LNCaP clone FGC (cell line): ENCODE measurements at regions not wholly inside any gene's neighbourhood (a gene's known extent, or its start where the extent isn't known, plus 50 kb on each side); places are given as distances from the start of the nearest gene placed in this dataset.
"Not testable (repeated sequence)": the region's sequence is repeated elsewhere in the genome, so short reads cannot be mapped to it uniquely, and the experiment has no call there.

Experiments
- DNase-seq: peaks from one replicate; pipeline ENCODE4 v3.0.0-alpha.2; 2011; ENCODE audit warnings: low read depth
- H3K4me3 ChIP-seq: 2 replicates; pipeline ENCODE4 v1.5.1; 2011; ENCODE audit warnings: mild to moderate bottlenecking, low read depth, low read length, control low read depth
- CTCF ChIP-seq: IDR thresholded peaks from 2 replicates; pipeline ENCODE4 v1.5.1; 2012; ENCODE audit warnings: mild to moderate bottlenecking; ENCODE audit not compliant: control insufficient read depth, insufficient read depth; ENCODE audit errors: extremely low read depth

GRCh38 chr10:31207636-31208035 lies 111.4 kb upstream of the ZEB1 start:
- TF ChIP-seq CTCF, result no peak
- no peak overlapping the region for H3K4me3 ChIP-seq
- DNase-seq, result no peak

- no peak for TF ChIP-seq CTCF
- DNase-seq, result no peak
- no peak overlapping the region for H3K4me3 ChIP-seq
These were observed 109.5 kb upstream of the ZEB1 start for GRCh38 chr10:31209478-31209877.

GRCh38 chr10:31210190-31210589 lies 108.8 kb upstream of the ZEB1 start:
- H3K4me3 ChIP-seq, result no peak overlapping the region
- no peak for DNase-seq
- TF ChIP-seq CTCF, result no peak

- TF ChIP-seq CTCF, result no peak
- no peak overlapping the region for H3K4me3 ChIP-seq
These were observed 105.1 kb upstream of the ZEB1 start for GRCh38 chr10:31213959-31214358.

GRCh38 chr10:31215052-31215451 lies 104.0 kb upstream of the ZEB1 start:
- no peak for TF ChIP-seq CTCF
- no peak for DNase-seq

More at GRCh38 chr10:31213959-31214358, 105.1 kb upstream of the ZEB1 start:
- DNase-seq, result no peak

GRCh38 chr10:31219306-31219705 lies 99.7 kb upstream of the ZEB1 start:
- no peak for DNase-seq
- TF ChIP-seq CTCF, result no peak

More at GRCh38 chr10:31215052-31215451, 104.0 kb upstream of the ZEB1 start:
- no peak overlapping the region for H3K4me3 ChIP-seq

GRCh38 chr10:31228780-31229179 lies 90.2 kb upstream of the ZEB1 start:
- H3K4me3 ChIP-seq, DNase-seq: not testable (repeated sequence)

More at GRCh38 chr10:31219306-31219705, 99.7 kb upstream of the ZEB1 start:
- no peak overlapping the region for H3K4me3 ChIP-seq
